ENCODE measurements at regions not wholly inside any gene's neighbourhood (a gene's known extent, or its start where the extent isn't known, plus 50 kb on each side); places are given as distances from the start of the nearest gene placed in this dataset.

- DNase-seq = no peak
These were observed 166.9 kb upstream of the C1orf21 start for GRCh38 chr1:184219883-184220282.

- no peak for DNase-seq
These were observed 165.7 kb upstream of the C1orf21 start for GRCh38 chr1:184221087-184221486.

- peak; percentile 31 for DNase-seq
These were observed 164.2 kb upstream of the C1orf21 start for GRCh38 chr1:184222652-184223052.

DNA sequence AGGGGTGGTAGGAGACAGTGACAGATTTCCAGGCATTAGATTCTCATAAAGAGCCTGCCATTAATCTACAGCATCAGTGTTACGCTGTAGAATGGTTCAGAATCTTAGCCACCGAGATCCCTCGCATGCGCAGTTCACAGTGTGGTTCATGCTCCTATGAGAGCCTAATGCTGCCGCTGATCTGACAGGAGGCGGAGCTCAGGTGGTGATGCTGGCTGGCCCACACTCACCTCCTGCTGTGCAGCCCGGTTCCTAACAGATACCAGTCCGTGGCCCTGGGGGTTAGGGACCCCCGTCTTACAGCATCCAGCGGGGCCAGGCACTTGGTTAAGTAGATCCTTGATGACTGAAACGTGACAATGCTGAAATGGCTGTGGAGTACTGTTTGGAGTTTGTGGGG is 163.6 kb upstream of the C1orf21 start:
- no peak for DNase-seq

DNA sequence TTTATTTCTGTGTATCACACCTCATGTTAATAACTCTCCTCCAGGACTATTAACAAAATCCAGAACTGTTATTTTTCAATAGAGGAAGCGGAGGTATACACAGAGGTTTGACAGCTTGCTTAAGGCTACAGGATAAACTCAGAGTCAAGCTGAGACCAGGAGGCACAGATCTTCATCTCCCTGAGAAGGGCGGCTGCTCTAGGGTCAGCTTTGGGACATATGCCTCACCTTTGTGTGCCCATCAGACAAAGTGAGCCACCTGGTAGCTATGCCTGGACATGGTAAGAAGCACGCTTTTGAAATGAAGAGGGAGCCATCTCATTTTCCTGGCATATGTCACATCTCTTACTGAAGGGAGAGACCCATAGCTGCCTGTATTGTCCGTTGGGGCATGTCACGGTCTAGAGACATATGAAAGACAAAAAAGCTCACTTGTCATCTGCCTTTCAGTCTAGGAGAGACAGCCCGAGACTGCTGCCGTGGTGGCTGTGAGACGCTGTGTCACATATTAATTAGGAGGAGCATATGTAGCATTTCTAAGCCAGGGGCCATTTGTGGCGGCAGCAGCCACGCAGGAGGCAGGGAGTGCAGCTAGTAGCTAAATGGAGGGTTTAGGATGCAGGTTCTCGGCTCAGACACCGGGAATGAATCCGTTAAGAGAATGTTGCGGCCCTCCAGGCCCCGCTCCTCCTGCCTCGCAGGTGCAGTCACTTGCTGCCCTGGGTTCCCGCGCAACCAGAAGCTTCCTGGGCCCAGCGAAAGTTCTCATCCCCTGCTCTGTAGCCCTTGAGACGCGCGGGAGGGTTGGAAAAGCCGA is 161.3 kb upstream of the C1orf21 start:
- no peak for DNase-seq

DNA sequence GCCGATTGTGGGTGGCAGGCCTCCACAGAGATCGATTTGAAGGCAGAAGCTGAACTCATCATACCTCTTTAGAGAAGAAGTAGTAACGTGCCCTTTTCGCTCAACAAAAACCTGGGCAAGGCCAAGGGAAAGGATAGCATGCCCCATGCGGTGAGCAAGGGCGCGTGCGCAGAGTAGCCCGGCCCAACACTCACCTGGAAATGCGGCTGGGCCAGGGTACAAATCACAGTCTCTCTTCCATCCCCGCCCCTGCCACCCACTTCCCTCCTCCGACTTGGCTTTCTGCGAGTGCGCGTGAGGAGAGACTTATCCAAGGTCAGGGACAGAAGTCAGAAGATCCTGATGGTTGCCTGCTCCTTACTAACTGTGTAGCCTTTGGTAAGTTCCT is 160.7 kb upstream of the C1orf21 start:
- DNase-seq = no peak

DNA sequence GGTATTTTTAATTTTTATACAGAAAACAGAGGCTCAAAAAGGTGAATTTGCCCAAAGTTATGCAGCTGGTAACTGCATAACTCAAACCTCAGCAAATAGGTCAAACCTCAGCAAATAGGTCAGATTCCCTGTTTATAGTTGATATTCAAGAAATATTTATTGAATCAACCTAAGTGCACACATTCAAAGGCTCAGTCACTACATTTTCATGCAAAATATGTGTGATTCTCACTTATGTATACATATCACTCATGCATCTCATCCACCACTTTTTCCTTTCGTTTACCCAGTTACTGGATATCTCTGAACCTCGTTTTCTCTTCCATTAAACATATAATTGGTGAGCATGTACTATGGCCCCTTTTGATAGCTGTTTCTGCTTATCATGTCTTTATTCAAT is 158.3 kb upstream of the C1orf21 start:
- DNase-seq = no peak

DNA sequence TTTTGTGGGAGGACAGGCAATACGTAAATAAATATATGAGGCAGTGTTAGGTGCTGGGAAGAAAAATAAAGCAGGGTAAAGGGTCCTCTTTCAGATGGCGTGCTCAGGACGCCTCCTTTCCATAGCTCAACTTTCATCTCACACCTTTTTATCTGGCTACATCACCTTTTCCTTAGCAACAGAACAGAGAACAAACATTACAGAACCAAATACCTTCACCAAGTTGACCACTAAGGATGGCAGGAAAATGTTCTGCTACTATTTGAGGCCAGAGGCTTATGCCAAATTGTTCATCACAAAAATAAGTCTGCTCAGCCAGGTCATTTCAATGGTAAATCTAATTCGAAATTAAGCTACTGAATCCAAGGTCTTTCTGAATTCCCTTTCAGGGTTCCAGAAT is 149.2 kb upstream of the C1orf21 start:
- DNase-seq = no peak

DNA sequence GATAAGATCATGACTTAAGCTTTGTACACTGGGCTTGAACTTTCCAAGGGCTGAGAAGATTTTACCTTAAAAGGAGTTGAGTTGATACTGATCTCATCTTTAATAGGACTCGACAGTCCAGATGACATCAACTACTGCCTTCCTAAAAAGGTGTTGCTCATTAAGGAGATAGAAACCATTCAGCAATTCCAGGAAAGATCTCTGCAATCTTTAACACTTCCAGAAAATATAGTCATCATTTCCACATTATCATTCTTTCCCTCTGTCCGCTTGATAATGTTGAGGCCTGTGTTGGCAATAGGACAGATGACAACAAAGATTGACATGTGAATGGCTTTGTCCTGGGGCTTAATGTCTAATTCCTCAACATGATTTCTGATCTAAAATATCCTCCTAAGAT is 145.4 kb upstream of the C1orf21 start:
- DNase-seq = no peak

- DNase-seq = no peak
These were observed 144.3 kb upstream of the C1orf21 start for GRCh38 chr1:184242507-184242943.

DNA sequence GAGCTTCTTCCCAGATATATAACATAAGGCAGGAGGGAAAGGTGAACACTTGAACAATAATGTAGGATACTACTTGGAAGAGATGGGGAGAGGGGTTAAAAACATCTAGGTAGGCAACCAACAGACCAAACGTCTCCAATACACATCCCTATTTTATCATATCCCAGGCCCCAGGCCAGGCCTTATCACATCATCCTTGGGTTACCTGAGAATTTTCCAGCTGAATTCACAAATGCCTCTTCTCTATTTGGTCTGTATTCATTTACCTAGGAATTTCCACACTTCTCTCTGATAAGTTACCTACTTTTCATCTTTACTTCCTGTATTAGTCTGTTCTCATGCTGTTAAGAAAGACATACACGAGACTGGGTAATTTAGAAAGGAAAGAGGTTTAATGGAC is 141.9 kb upstream of the C1orf21 start:
- DNase-seq = no peak

DNA sequence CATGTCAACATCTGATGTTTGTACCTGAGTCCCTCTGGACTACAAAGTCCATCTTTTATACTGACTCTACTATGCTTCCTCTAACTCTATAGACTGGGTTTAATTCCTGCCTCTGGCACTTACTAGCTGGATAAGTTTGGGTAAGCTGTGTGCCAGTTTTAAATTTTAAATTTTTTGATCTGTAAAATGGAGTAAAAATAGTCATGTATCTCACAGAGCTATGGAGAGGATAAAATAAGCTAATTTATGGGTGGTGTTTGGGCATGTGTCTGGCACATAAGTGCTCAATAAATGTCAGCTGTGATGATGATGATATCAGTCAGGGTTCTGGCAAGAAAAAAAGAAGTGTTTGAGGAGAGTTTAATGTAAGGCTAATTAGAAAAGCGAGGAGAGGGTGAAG is 139.2 kb upstream of the C1orf21 start:
- no peak for DNase-seq

DNA sequence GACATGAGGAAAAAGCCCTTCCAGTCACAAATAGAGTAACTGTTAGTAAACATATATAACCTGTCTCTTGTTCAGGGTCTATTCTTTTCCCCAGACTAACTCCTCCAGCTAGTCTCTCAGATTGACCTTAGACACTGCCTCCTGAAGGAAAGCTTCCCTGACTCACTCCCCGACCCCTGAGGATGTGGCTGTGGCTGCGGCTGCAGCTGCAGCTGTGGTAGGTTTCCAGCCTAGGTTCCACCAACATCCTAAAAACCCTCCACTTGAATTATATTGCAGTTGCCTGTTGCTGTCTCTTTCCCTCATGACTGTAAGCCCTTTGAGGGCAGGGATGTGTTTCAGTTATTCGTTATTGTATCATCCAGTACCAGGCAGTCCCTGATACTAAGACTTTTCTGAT is 132.9 kb upstream of the C1orf21 start:
- no peak for DNase-seq

- DNase-seq = no peak
These were observed 132.0 kb upstream of the C1orf21 start for GRCh38 chr1:184254849-184255248.

DNA sequence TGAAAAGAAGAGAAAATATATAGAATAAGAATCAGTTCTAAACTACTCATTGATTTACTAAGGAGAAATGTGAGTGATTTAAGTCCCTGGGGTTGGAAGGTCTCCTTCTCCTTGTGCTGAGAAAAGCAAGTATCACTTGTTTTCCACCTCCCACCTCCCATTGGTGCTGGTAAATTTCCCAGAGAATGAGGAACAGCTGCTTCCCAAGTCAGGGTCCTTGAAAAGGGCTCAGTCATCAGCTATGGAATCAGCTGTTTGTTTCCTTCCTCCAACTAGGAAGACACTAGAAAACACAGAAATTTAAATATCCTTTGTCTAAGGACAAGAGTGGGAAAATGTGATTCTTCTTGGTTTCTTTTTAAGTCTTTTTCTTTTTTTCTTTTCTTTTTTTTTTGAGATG is 131.3 kb upstream of the C1orf21 start:
- DNase-seq = no peak

DNA sequence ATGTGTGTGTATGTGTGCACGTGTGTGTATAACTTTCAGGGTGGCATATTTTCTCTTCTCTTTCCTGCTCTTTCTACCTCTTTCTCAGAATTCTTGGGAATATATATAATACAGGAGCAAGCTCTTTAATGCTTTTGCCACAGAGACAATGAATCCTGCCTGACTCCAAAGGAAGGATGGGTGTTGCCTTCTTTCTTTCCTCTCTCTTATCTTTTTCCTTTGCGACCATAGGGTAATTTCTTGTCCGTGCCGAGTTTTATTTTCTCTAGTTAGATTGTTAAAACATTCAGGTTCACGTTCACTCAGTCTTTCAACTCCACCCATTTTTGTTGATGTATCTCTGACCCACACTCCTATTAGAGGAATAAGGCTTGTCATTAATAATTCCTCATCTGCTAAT is 129.0 kb upstream of the C1orf21 start:
- no peak for DNase-seq

DNA sequence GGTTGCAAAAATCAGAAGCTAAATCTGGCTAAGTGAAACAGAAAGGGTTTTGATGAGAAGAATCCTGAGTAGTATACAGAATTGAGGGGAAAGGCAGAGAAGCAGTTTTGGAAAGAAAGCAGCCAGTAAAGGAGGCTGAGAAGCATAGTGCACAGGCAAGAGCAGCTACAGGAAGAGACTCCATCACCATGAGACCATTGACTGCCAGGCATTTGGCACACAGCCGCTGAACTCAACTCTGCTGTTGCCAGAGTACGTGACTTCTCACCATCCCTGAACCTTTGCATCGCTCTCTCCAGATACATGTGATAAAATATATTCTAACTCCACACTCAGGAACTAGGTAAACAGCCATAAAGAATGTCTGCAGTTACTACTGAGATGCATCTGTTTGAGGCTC is 128.3 kb upstream of the C1orf21 start:
- DNase-seq = no peak

GRCh38 chr1:184260382-184260781 is 126.4 kb upstream of the C1orf21 start:
- no peak for DNase-seq

DNA sequence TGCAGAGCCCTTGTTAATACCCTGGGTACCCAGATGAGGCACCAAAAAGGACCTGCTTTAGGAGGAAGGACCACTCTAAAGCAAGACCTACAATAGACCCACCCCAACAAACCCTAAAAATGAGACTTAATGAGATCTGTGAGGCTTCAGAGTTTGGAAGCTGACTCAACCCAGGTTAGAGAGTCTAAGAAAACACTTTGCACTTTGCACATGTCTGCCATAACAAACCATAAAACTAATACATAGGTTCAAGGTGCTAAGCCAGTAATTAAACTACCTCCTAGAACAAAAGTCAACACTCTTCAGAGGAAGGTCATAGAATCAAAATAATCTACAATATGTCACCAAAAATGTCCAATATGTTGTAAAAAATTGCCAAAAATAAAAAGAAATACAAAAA is 124.7 kb upstream of the C1orf21 start:
- DNase-seq = no peak

DNA sequence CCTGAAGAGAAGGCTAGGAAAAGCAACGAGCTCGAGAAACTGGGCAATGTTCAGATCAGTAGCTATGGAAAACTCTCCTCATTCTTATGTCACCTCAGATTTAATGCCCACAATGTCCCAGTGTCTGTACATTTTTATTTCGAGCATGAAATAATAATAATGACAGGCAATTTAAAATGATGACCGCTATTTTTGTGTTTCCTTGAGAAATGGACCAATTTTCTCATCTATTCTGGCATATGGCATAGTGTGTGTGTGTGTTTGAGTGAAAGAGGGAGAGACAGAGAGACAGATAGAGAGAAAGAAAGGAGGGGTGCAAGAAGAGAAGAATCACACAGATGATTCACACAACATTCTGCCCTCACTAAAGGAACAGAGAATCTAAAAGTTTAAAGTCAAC is 119.1 kb upstream of the C1orf21 start:
- DNase-seq = no peak

DNA sequence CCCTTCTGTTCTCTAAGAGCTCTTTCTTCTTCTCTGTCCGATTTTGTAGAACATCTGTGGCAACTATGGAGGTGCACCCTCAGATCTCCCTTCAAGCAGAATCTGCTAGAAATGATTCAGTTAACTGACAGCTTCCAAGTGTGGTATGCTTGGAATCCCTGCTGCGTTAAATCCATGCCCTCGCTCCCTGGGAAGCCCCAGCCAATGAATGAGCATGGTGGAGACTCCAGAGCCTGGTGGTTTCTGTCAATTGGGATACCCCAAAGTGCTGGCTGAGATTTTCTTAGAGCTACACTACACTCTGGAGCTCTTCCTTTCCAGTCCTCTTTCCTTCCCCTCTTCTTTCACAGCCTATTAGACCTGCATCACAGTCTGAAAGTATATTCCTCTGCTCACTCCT is 116.3 kb upstream of the C1orf21 start:
- no peak for DNase-seq

DNA sequence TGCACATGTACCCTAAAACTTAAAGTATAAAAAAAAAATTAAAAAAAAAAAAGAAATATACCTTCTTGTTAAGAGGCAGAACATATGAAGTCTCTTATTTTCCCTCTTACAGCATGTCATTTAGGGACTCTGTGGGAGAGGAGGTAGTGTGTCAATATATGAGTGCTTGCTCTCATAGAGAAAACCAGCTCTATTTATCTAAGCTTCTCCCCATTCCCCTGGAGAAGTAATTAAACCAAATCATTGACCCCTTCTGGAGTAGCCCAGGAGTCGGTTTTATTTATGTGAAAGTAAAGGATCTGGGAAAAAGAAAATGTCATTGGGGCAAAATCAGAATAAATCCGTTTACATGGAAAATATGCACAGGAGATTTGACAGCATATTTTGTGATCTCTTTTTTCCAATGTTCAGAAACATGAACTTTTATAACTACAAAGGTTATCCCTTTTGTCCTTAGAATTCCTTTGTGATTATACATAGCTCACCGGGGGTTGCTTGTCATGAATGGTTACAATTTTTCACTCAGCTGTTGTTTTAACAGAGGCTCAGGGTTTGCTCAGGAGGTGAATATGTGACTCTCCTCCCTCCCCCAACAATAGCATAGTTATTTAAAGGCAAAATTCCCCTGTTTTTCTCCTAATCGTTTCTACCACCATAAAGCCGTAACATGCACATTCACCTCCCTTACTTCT is 114.5 kb upstream of the C1orf21 start:
- no peak for DNase-seq

DNA sequence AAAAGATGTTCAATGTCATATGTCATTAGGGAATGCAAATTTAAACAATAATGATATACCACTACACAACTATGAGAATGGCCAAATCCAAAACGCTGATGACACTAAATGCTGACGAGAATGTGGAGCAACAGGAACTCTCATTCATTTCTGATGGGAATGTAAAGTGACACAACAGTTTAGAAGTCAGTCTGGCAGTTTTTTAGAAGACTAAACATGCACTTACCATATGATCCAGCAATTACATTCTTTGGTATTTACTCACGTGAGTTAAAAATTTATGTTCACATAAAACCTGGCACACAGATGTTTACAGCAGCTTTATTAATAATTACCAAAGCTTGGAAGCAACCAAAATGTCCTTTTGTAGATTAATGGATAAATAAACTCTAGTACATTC is 110.4 kb upstream of the C1orf21 start:
- DNase-seq = no peak

DNA sequence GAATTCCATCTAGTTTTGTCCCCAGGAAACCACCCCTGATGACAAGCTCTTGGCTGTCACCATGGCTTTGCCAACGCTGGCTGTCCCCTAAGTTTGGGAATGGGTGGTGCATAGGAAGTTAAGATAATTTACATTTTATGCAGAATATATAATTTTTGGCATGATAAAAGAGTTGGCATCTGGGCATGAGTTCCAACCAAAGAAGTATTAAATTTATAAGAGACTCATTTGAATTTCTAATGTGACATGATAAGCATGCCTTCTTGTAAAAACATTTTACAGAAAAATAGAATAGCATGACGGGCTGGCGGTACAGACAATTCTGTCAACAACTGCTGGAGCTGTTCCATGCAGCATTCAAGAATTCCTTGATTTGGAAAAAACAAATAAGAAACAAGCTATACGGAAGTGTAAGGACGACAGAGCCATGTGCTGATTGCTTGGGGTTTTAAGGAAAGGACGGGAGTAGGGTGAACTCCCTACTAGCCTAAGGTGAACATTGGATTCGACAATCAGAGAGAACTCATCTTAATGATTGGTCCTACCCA is 106.8 kb upstream of the C1orf21 start:
- no peak for DNase-seq
